ENCODE measurements at regions not wholly inside any gene's neighbourhood (a gene's known extent, or its start where the extent isn't known, plus 50 kb on each side); places are given as distances from the start of the nearest gene placed in this dataset.

GRCh38 chr12:34404377-34405285 lies 382.3 kb downstream of the ALG10 start:
- TF ChIP-seq POLR2AphosphoS5 (IDR thresholded peaks at IDR 0.05): no peak
- TF ChIP-seq CTCF (IDR thresholded peaks at IDR 0.05): no peak
- no peak for TF ChIP-seq POLR2A (IDR thresholded peaks at IDR 0.05; ENCODE audit: low read depth)
- TF ChIP-seq EP300 (IDR thresholded peaks at IDR 0.05): no peak
